Esophagus mucosa (tissue), 1 donor: ENCODE measurements at regions not wholly inside any gene's neighbourhood (a gene's known extent, or its start where the extent isn't known, plus 50 kb on each side); places are given as distances from the start of the nearest gene placed in this dataset.

Experiments
- ATAC-seq: fragments of 200-7000 bp; cut with Tn5 transposase; one replicate; pipeline ENCODE4 v1.9.1; 2020
- donor health status: DM: yes; HTN: yes; CAD: no.

DNA sequence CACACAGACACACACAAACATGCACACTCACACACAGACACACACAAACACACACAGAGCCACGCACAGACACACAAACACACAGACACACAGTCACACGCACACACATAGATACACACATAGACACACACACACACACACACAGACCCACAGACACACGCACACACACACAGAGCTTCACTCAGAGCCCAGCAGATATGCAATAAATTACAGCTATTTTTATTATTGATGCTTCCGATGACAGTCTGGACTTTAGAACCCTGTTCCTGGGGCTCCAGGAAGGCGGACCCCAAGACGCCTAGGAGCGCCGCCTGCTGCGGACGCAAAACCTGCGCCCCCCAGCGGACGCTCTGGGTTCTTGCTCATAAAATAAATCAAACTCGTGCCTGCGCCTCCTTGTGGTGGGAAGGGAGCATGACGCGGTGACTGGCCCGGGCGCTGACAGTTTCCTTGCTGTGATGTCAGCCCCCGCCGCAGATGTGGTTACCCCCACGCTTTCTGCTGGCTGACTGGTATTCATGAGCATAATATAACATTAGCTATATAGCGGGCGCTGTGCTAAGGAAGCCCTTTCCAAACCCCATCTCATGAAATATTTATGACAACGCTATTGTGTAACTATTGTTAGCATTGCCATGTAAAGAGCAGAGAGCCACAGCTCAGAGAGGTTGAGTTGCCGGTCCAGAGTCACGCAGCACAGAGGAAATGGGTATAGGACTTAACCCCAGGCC is 64.4 kb upstream of the TM9SF2 start:
- ATAC-seq: peak; percentile 79

DNA sequence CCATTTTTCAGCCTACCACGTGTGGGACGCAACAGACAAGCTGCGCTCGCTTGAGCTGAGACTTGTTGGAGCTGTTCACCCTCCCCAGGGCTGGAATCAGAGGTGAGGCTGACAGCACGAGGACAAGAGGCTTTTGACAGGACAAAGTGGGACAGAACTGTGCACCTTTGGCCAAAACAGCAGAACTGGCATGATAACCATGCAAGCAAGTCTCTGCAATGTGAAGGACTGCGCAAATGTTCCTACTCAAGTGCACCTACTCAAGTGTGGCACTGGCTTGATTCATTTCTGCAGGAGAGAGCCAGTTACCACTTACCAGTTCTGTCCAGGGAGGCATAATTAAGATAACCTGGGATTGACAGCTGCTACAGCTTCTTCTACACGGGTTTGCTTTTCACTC is 62.2 kb upstream of the TM9SF2 start:
- no peak for ATAC-seq

DNA sequence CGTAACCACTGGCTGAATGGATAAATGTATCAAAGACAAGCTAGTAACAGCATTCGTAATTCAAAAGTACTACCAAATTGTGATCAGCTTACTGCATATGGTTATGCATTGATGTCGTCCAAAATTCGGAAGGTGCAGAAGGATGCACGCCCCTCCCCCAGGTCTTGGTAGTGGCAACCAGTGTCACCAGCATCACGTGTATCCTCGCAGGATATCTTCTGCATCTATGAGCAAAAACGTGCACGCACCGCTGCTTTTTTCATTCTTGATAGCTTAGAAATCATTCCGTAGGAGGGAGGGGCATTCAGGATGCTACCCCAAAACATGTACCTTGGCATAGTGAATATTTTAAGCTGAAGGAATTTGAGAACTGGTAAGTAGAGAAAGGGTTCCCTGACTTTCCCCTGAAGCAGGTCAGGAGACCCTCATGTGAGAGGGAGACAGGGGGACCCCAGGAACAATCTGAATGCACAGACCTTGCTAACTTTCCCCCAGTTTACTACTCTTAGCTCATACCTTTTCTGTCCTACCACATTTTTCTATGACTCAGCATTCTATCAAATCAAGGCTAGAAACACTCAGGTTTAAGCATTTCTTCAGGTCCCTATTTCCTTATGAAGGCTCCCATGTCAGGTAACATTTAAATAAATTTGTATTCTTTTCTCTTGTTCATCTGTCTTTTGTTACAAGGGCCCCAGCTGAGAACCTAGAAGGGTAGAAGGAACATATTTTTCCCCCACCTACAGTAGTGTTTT is 61.2 kb upstream of the TM9SF2 start:
- no peak for ATAC-seq

DNA sequence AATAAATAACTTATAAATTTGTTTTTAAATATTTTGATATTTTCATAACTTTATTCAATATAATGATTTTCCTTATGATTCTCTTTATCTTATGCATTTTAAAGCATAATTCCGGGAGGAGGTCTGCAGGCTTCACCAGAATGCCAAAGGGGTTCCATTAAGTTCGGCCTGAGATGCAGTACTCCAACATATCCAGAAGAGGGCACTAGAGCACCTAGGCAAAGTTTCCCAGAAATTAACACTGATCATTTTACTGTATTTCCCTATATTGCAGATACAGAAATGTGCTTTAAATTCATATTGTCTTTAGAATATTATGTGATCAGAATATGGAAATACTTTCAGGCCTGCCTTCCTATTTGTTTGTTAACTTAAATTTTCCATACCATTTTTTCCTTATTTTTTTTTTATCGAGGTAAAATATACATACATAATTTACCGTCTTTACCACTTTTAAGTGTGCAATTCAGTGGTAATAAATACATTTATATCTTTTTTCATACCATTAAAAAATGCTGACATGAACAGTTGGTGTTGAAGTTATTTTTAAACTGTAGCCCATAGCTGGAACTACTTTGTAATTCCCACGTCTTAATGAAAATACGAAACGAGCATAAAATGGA is 58.9 kb upstream of the TM9SF2 start:
- peak; percentile 78 for ATAC-seq

DNA sequence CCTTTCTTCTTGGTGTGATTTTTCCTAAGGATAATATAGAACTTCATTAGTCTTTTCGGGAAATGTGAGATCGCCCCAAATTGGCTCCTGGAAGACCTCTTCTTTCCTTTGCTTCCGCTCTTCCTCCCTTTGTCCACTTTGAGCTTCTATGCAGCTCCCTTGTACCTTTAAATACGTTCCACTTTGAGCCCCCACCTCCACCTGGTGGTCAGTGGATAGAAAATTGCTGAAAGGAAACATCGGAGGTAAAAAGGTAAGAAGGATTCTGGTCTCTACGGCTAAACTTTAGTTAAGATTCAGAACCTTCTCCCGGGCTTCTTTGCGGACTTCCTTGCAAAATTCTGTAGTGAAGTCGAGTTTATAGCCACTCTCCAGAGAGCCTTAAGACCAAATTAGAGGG is 55.0 kb upstream of the TM9SF2 start:
- ATAC-seq: no peak

DNA sequence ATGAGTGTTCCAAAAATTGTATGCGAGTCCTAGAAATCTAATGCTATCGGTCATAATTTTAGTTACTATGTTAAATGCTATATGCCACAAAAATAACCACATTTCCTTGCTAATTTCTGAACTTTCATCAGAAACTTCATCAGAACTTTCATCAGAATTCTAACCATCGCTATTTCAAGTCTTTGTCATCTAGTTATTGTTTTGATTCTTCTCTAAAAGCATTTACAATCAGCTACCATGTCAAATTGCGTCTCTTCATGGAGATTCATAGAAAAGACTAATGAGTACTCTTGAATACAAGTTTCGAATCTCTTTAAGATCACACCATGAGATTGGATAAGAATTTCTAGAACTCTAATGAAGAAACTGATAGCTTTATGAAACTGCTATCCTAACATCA is 52.7 kb upstream of the TM9SF2 start:
- no peak for ATAC-seq

DNA sequence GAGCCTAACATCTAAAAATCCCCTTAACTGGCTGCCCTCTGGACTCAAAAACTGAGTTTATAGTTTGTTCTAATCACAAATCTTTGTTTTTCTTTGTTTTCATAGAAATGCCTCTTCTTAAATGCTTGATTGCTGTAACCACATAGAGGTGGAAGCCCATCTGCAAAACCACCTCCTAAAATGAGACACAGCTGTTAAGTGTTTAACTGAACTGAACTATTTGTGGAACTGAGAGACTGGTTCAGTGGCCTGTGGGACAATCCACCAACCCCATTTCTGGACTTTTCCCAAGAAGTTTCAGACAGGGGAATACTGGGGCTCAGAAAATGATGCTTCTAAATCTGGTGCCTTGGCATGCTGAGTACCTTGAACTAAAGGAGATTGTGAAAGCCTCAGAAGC is 50.9 kb upstream of the TM9SF2 start:
- ATAC-seq: no peak
